ENCODE measurements at regions not wholly inside any gene's neighbourhood (a gene's known extent, or its start where the extent isn't known, plus 50 kb on each side); places are given as distances from the start of the nearest gene placed in this dataset.

- no peak for TF ChIP-seq SUZ12 (IDR thresholded peaks at IDR 0.05; ENCODE audit: extremely low read depth, insufficient read depth, insufficient read length)
- no peak for TF ChIP-seq ZNF274 (IDR thresholded peaks at IDR 0.05; ENCODE audit: low read depth, low read length)
- TF ChIP-seq YY1 (IDR thresholded peaks at IDR 0.05; ENCODE audit: insufficient read depth, insufficient read length) = no peak
These were observed 103.9 kb upstream of the MYL2 start for GRCh38 chr12:111024205-111024801.
